PC-9 (cell line): ENCODE measurements at regions not wholly inside any gene's neighbourhood (a gene's known extent, or its start where the extent isn't known, plus 50 kb on each side); places are given as distances from the start of the nearest gene placed in this dataset.

Experiments
- CTCF ChIP-seq: fragments of 200-600 bp; sonication (generic); conservative IDR thresholded peaks from 2 replicates; pipeline ENCODE4 v1.6.1; 2017; ENCODE audit warnings: mixed run types, antibody characterized with exemption, mild to moderate bottlenecking, moderate library complexity
- EZH2 ChIP-seq: fragments of 200-600 bp; sonication (generic); IDR thresholded peaks from 2 replicates; pipeline ENCODE4 v1.8.0; 2017; ENCODE audit warnings: antibody characterized with exemption, low read depth

- TF ChIP-seq CTCF = no peak
- no peak for TF ChIP-seq EZH2
Measured at GRCh38 chr16:13306161-13306995, 405.0 kb downstream of the SHISA9 start.
